ENCODE measurements at regions not wholly inside any gene's neighbourhood (a gene's known extent, or its start where the extent isn't known, plus 50 kb on each side); places are given as distances from the start of the nearest gene placed in this dataset.

DNA sequence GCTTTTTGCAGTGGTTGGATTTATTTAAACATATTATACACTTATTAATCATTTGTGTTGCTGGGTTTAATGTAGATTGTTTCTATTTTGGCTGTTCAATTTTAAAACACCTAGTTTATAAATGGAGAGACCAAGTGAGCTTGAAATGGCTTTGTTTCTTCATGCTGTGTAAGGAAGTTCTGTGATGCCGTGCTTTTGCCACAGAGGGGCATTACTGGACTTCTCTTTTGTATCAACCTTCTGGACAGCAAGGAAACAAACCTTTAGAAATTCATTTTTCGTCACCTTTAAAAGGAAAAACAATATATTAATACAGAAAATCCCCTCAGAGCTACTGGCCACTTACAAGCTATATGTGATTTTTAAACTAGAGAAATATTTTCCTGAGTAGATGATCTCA lies 81.9 kb downstream of the DMRTA1 start:
- Histone ChIP-seq H3K9me3 (ENCODE audit: control insufficient read depth, insufficient read depth, low read length) (no peaks in the 10 kb centered on the region), H2BK5ac (ENCODE audit: low read depth, low read length, poor library complexity, severe bottlenecking) (no peak overlapping the region), H3K18ac (ENCODE audit: low read depth, low read length) (no peak overlapping the region), H3K27ac (ENCODE audit: insufficient read depth, low read length) (no peak overlapping the region), H3K4me3 (ENCODE audit: insufficient read depth, low read depth, low read length) (no peak overlapping the region), H3K23ac (ENCODE audit: low read depth, low read length) (no peak overlapping the region), H2BK20ac (ENCODE audit: low read depth, low read length) (no peak overlapping the region), H3K4me1 (ENCODE audit: control insufficient read depth, insufficient read depth, low read length) (no peaks in the 10 kb centered on the region), H2AFZ (replicated peaks; ENCODE audit: low read length, poor library complexity) (no peak overlapping the region), H4K91ac (ENCODE audit: insufficient read depth, low read depth, low read length) (no peak overlapping the region), H3K4me2 (ENCODE audit: low read depth, low read length) (no peak overlapping the region), H3K9me1 (ENCODE audit: insufficient read depth, low read length) (no peaks in the 10 kb centered on the region), H3K14ac (replicated peaks; ENCODE audit: low read depth, low read length) (no peak overlapping the region), H3K9ac (ENCODE audit: low read depth, low read length) (no peak overlapping the region), H3K36me3 (ENCODE audit: control insufficient read depth, insufficient read depth, low read length) (no peaks in the 10 kb centered on the region), H3K79me1 (ENCODE audit: low read depth in 1 of 2, low read length in 2 of 2) (no peaks in the 10 kb centered on the region), H4K20me1 (ENCODE audit: insufficient read depth, low read length) (no peaks in the 10 kb centered on the region), H2AK9ac (replicated peaks; ENCODE audit: low read depth, low read length, poor library complexity) (no peak overlapping the region), H2BK120ac (ENCODE audit: low read depth, low read length) (no peak overlapping the region), H2BK15ac (ENCODE audit: low read depth, low read length) (no peak overlapping the region), H3K56ac (ENCODE audit: extremely low read depth, insufficient read depth, low read length) (no peak overlapping the region), H3K27me3 (ENCODE audit: control insufficient read depth, insufficient read depth, low read length) (no peaks in the 10 kb centered on the region), H3K4ac (ENCODE audit: low read depth, low read length) (no peak overlapping the region), H2AK5ac (ENCODE audit: low read depth, low read length) (no peak overlapping the region), H4K8ac (ENCODE audit: low read depth in 2 of 2, low read length in 2 of 2) (no peak overlapping the region), H4K5ac (ENCODE audit: low read depth, low read length) (no peak overlapping the region)
- POLR2A ChIA-PET (ENCODE audit: unreplicated experiment): no interaction called here
- no CpG with 5 or more reads among the region's 2 CpGs for WGBS, 2 experiments (ENCODE audit: extremely low coverage in 2 of 2, insufficient read length in 1 of 2)
- BruUV-seq (replicated peaks): no TSS peak
- TF ChIP-seq MAZ (IDR thresholded peaks at IDR 0.05; ENCODE audit: borderline replicate concordance, low read depth, low read length) (no peak), SMC3 (IDR thresholded peaks at IDR 0.05; ENCODE audit: low read depth, low read length) (0 out of 2 replicates have a peak, but pooled peaks have one; percentile 17), FOS (IDR thresholded peaks at IDR 0.05; ENCODE audit: low read depth, low read length) (no peak), RCOR1 (IDR thresholded peaks at IDR 0.05; ENCODE audit: insufficient replicate concordance, low read length) (no peak), RAD21 (IDR thresholded peaks at IDR 0.05; ENCODE audit: low read length) (peak; percentile 53)
- TF ChIP-seq, protein P1, sequence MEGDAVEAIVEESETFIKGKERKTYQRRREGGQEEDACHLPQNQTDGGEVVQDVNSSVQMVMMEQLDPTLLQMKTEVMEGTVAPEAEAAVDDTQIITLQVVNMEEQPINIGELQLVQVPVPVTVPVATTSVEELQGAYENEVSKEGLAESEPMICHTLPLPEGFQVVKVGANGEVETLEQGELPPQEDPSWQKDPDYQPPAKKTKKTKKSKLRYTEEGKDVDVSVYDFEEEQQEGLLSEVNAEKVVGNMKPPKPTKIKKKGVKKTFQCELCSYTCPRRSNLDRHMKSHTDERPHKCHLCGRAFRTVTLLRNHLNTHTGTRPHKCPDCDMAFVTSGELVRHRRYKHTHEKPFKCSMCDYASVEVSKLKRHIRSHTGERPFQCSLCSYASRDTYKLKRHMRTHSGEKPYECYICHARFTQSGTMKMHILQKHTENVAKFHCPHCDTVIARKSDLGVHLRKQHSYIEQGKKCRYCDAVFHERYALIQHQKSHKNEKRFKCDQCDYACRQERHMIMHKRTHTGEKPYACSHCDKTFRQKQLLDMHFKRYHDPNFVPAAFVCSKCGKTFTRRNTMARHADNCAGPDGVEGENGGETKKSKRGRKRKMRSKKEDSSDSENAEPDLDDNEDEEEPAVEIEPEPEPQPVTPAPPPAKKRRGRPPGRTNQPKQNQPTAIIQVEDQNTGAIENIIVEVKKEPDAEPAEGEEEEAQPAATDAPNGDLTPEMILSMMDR (conservative IDR thresholded peaks at IDR 0.05; ENCODE audit: low read depth, low read length): peak; percentile 43
- dilution Hi-C loops (cut with HindIII; ENCODE audit: low sequenced_read_pairs, unreplicated experiment): no loop called here
- intact Hi-C loops (cut with micrococcal nuclease): no loop called here
- in situ Hi-C loops (cut with MboI; ENCODE audit: low sequenced_read_pairs): no loop called here
- peak; percentile 24 for DNase-seq
- CTCF ChIA-PET: interaction anchor here (0.6 to 0.7 kb wide), 3 partner anchors 283 to 911 kb away, joined by 3 read pairs; no protein-coding TSS in a partner anchor
- no peak for ATAC-seq (ENCODE audit: low read depth)

Data from IMR-90 (cell line).